Tibial nerve (tissue), 4 donors: ENCODE measurements at regions not wholly inside any gene's neighbourhood (a gene's known extent, or its start where the extent isn't known, plus 50 kb on each side); places are given as distances from the start of the nearest gene placed in this dataset.
"Not testable (repeated sequence)": the region's sequence is repeated elsewhere in the genome, so short reads cannot be mapped to it uniquely, and the experiment has no call there.

ENCODE experiments used
- DNase-seq, 2 donors: peaks; one replicate each; pipeline ENCODE4 v3.0.0-alpha.2; 2019; ENCODE audit warnings: low spot score in 2 of 2
- H3K27ac ChIP-seq, 4 donors: fragments of 200-600 bp; sonication (generic) in 3 of 4; one replicate each; pipeline ENCODE4 v1.5.1; 2017 to 2019; ENCODE audit warnings: mild to moderate bottlenecking in 1 of 4
- H3K27me3 ChIP-seq, 2 donors: fragments of 200-600 bp; sonication (generic) in 1 of 2; one replicate each; pipeline versions ENCODE4 v1.5.1 to v1.6.0; 2017 to 2019
- H3K36me3 ChIP-seq, 3 donors: fragments of 200-600 bp; sonication (generic); one replicate each; pipeline ENCODE4 v1.5.1; 2018 to 2019
- H3K4me1 ChIP-seq, 4 donors: fragments of 200-600 bp; sonication (generic) in 3 of 4; one replicate each; pipeline ENCODE4 v1.5.1; 2017 to 2019
- H3K4me3 ChIP-seq, 4 donors: fragments of 200-600 bp; sonication (generic) in 3 of 4; one replicate each; pipeline ENCODE4 v1.5.1; 2017 to 2019; ENCODE audit warnings: mild to moderate bottlenecking in 1 of 4, moderate library complexity in 1 of 4
- H3K9me3 ChIP-seq, 4 donors: fragments of 200-600 bp; sonication (generic) in 3 of 4; one replicate each; pipeline ENCODE4 v1.5.1; 2017 to 2019
- EP300 ChIP-seq, 2 donors: sonication (generic); formaldehyde crosslinking; IDR thresholded peaks; one replicate each; pipeline ENCODE4 v1.6.1; 2017; ENCODE audit warnings: antibody characterized with exemption in 2 of 2, mild to moderate bottlenecking in 1 of 2
- POLR2A ChIP-seq, 2 donors: fragments of 450-650 bp; IDR thresholded peaks; one replicate each; pipeline ENCODE4 v1.6.1; 2017; ENCODE audit warnings: antibody characterized with exemption in 2 of 2, mild to moderate bottlenecking in 2 of 2, moderate library complexity in 2 of 2
- WGBS, 2 donors: methylation state at CpG; one replicate each; pipeline ENCODE4 v1.1.5; 2018; 5-methylcytosine and 5-hydroxymethylcytosine counted together
- TF ChIP-seq, protein P1 (sequence below), 5 experiments: fragments of 200-600 bp in 3 of 5; fragments of 450-650 bp in 2 of 5; sonication (generic) in 3 of 5; IDR thresholded peaks; one replicate each; pipeline ENCODE4 v1.5.1; 2016 to 2019; ENCODE audit warnings: antibody characterized with exemption in 5 of 5, mild to moderate bottlenecking in 3 of 5, moderate library complexity in 2 of 5

DNA sequence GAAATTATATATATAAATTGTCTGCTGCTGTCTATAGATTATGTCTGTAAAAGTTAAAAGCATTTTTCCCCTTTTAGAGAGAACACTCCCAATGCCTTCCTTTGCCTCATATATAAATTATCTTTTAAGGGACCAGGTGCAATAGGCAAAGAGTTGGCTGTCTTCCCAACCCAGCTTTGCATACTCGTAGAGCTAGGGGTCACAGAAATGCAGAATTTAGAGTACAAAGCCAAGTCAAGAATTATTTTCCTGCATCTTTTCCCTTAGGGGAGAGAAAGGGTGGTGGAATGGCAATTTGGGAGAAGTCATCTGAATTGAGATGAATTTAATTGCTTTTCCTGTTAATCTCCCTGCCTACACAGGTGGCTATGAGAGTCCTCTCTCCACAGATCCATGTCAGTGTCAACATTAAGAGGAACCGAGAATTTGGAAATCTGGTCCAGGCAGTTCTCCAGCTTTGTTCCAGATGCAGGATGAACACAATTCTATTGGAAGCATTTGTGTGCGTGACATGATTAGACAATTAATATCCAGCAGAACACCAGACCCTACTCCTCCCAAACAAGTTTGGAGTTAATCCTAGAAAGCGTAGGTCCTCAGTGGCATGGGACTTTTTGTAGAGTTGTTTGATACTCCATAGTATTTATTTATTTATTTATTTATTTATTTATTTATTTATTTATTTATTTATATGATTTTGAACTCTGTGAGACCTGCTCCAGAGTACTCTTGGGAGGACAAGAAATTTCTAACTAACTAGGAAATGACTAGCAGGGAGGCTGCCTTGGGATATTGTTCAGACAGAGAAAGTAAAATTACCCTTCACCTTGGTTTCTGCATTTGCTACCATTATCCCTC is 80.3 kb upstream of the SKAP2 start:
- Histone ChIP-seq H3K9me3 (no peaks in the 10 kb centered on the region), H3K27me3 (no peaks in the 10 kb centered on the region), H3K4me1 (no peaks in the 10 kb centered on the region), H3K27ac (no peak overlapping the region), H3K4me3 (no peak overlapping the region), H3K36me3 (no peaks in the 10 kb centered on the region)
- no peak for DNase-seq
- TF ChIP-seq EP300 (IDR thresholded peaks at IDR 0.05) (no peak), POLR2A (IDR thresholded peaks at IDR 0.05) (no peak)
- TF ChIP-seq, protein P1, sequence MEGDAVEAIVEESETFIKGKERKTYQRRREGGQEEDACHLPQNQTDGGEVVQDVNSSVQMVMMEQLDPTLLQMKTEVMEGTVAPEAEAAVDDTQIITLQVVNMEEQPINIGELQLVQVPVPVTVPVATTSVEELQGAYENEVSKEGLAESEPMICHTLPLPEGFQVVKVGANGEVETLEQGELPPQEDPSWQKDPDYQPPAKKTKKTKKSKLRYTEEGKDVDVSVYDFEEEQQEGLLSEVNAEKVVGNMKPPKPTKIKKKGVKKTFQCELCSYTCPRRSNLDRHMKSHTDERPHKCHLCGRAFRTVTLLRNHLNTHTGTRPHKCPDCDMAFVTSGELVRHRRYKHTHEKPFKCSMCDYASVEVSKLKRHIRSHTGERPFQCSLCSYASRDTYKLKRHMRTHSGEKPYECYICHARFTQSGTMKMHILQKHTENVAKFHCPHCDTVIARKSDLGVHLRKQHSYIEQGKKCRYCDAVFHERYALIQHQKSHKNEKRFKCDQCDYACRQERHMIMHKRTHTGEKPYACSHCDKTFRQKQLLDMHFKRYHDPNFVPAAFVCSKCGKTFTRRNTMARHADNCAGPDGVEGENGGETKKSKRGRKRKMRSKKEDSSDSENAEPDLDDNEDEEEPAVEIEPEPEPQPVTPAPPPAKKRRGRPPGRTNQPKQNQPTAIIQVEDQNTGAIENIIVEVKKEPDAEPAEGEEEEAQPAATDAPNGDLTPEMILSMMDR (IDR thresholded peaks at IDR 0.05), result no peak
- 71 to 77% methylated on average over 4 of the region's 4 CpGs for WGBS, 2 donors

DNA sequence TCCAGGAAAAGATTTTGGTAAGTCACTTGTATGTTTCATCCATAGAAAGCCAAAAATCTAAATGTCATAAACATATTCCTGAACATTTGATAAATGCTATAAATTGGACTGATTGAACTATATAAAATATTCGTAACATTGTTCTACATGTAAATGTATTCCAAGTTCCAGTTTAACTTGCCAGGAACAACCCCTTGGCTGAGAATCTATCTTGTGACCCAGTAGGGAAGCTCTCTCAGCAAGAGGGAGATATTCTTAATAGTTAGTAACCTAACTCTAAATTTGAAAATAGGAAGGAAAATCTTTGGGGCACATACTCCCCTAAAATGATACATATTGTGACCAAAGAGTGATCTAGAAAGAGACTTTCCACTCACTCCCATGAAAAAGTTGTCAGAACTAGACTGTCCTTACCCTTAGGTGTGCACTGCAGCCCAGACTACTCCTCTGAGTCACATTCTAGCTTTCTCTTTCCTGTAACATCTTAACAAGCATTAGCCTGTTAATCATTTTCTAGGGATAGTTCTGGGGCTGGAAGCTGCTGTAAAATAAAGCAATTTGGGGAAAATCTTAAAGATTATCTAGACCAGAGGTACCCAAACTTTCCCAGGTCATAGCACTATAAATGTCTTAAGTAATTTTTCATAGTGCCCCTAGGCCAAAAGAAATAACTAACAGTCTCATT is 73.7 kb upstream of the SKAP2 start:
- 76 to 81% methylated on average over 1 of the region's 1 CpG for WGBS, 2 donors
- TF ChIP-seq POLR2A (IDR thresholded peaks at IDR 0.05) (no peak), EP300 (IDR thresholded peaks at IDR 0.05) (no peak)
- TF ChIP-seq, protein P1 (IDR thresholded peaks at IDR 0.05), result no peak
- no peaks in the 10 kb centered on the region for H3K36me3 ChIP-seq
- H3K4me1 ChIP-seq, result no peaks in the 10 kb centered on the region
- H3K4me3 ChIP-seq, result no peak overlapping the region
- no peak overlapping the region for H3K27ac ChIP-seq
- H3K9me3 ChIP-seq, result no peaks in the 10 kb centered on the region
- DNase-seq, result no peak
- no peaks in the 10 kb centered on the region for H3K27me3 ChIP-seq

DNA sequence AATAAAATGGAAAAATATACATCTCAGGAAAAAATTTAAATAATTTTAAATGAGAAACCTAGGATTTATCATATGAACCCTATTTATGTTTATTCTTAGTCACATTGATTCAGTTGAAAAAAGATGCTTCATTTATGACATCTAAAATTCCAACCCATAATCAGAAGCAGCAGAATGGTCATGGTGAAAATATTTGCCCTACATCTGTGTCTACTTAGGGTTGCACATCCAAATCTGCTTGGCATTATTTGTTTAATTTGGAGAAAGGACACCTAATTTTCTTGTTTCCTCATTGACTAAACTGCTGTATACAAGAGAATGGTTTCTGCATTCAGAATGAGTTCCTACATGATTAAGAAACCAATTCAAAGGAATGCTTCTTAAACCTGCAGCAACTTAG is 72.9 kb upstream of the SKAP2 start:
- DNase-seq, result no peak
- Histone ChIP-seq H3K9me3 (no peaks in the 10 kb centered on the region), H3K4me3 (no peak overlapping the region), H3K27ac (no peak overlapping the region), H3K27me3 (no peaks in the 10 kb centered on the region), H3K36me3 (no peaks in the 10 kb centered on the region), H3K4me1 (no peaks in the 10 kb centered on the region)
- no peak for TF ChIP-seq EP300 (IDR thresholded peaks at IDR 0.05)
- TF ChIP-seq, protein P1 (IDR thresholded peaks at IDR 0.05), result no peak
- no peak for TF ChIP-seq POLR2A (IDR thresholded peaks at IDR 0.05)

DNA sequence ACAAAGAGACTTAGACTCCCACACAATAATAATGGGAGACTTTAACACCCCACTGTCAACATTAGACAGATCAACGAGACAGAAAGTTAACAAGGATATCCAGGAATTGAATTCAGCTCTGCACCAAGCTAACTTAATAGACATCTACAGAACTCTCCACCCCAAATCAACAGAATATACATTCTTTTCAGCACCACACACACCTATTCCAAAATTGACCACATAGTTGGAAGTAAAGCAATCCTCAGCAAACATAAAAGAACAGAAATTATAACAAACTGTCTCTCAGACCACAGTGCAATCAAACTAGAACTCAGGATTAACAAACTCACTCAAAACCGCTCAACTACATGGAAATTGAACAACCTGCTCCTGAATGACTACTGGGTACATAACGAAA is 68.2 kb upstream of the SKAP2 start:
- H3K4me3 ChIP-seq, H3K36me3 ChIP-seq, H3K9me3 ChIP-seq, H3K27ac ChIP-seq, DNase-seq, H3K27me3 ChIP-seq, H3K4me1 ChIP-seq: not testable (repeated sequence)
- 87 to 90% methylated on average over 2 to 3 of the region's 3 CpGs for WGBS, 2 donors

DNA sequence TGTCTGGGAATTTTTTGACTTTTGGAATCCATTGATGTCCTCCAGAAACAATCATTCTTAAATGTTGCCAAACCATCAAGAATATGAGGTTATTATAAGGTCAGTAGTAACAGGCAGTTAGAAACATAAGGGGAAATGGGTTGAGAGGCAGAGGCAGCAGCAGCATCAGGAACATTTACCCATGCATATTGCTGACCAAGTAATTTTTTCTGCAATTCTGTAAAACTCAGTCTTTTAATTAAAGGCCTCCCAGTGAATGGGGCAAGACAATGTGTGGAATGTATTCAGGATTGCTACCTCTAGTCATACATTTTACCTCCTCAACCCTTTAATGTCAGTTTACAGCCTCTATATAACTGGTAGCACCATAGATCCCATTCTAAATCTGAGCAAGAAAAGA is 66.5 kb upstream of the SKAP2 start:
- TF ChIP-seq, protein P1 (IDR thresholded peaks at IDR 0.05), result no peak
- TF ChIP-seq EP300 (IDR thresholded peaks at IDR 0.05) (no peak), POLR2A (IDR thresholded peaks at IDR 0.05) (no peak)
- Histone ChIP-seq H3K9me3 (no peaks in the 10 kb centered on the region), H3K36me3 (no peaks in the 10 kb centered on the region), H3K4me3 (no peak overlapping the region), H3K4me1 (no peaks in the 10 kb centered on the region), H3K27me3 (no peaks in the 10 kb centered on the region), H3K27ac (no peak overlapping the region)
- DNase-seq, result no peak
